ENCODE measurements at regions not wholly inside any gene's neighbourhood (a gene's known extent, or its start where the extent isn't known, plus 50 kb on each side); places are given as distances from the start of the nearest gene placed in this dataset.
"Not testable (repeated sequence)": the region's sequence is repeated elsewhere in the genome, so short reads cannot be mapped to it uniquely, and the experiment has no call there.

DNA sequence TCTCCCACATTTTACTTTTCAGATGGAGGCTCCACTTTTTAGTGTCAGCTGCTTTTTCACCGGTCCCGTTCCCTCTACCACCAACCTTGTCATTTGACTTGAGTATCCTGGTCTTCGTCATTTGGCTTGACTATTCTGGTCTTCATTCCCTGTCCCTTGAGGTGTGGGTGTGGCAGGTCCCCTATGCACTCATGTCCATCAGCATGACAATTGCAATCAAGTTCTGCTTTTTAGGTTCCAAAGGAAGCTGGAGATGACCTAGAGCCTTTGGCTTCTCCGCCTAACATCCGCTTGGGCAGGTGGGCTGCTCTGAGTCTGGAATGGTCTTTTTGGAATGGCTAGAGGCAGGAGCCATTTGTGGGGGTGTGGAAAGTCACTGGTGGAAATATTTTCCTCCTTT, 99.8 kb upstream of the MLN start:
- DNase-seq (ENCODE audit: low spot score): no peak
- intact Hi-C loops (cut with DNase I): no loop called here

DNA sequence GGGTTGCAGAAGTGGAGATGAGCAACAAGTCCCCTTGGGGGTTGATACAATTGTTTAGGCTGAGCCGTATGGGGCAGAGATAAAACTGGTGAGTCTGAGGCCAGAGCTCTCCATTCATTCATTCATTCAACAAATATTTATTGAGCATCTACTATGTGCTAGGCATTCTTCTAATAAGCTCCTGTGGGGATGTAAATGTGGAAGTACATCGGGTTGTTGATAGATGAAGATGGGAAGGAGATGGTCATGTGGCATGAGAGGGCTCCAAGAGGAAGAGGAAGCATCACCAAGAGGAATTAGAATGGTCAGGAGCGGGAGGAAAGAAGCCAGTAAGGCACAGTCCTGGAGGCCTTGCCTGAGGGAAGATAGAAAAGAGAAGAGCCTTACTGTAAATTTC, 98.7 kb upstream of the MLN start:
- no peak for DNase-seq (ENCODE audit: low spot score)
- intact Hi-C loops (cut with DNase I): no loop called here

DNA sequence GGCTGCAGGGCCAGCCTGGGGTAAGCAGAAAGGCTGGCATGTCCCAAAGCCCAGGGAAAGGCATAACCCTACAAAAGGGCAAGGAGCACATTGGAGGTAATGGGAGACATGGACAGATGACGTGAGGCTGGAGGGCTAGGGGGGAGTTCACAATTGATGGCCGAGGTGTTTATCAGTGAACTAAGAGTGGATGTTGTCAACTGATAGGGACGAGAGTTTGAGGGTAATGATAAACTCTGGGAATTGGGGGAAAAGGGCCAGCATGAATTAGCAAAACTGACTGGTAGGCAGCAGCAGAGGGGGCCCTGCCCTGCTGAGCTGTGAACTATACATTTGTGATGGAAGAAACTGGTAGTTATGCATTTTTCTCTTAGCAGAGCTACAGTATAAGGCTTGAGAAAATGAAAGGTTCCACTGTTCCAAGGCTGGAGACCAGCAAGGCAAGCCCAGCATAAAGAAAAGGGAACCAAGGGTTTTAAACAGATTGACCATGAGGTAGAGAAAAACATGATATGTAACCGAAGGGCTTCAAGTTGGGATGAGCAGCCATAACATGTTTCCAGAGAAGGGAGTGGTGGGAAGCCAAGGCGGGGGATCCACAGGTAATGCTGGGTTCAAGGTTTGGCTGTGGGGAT, 98.1 kb upstream of the MLN start:
- DNase-seq (ENCODE audit: low spot score): no peak
- intact Hi-C loops (cut with DNase I): no loop called here

DNA sequence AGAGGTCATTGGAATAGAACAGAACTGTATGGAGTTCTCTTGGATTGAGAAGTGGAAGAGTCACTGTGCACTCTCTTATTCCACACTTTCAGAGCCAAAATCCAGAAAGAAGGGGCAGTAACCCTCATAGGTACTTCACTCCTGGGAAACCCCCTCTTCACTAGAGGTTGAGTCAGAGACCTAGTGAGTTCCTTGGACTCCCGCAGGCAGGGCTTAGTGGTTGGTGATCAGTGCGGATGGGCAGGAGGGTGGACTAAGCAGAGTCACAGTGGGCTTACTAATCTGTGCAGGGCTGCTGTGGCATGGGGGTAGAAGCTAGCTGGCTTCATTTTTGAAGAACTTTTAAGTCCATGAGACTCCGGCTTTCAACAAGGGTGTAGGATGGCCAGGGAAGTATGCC, 95.0 kb upstream of the MLN start:
- intact Hi-C loops (cut with DNase I): loop anchor here in 1 of 2 donors (10.0 kb wide), 1 partner anchor 104 kb away; no protein-coding TSS in a partner anchor
- DNase-seq (ENCODE audit: low spot score): no peak

DNA sequence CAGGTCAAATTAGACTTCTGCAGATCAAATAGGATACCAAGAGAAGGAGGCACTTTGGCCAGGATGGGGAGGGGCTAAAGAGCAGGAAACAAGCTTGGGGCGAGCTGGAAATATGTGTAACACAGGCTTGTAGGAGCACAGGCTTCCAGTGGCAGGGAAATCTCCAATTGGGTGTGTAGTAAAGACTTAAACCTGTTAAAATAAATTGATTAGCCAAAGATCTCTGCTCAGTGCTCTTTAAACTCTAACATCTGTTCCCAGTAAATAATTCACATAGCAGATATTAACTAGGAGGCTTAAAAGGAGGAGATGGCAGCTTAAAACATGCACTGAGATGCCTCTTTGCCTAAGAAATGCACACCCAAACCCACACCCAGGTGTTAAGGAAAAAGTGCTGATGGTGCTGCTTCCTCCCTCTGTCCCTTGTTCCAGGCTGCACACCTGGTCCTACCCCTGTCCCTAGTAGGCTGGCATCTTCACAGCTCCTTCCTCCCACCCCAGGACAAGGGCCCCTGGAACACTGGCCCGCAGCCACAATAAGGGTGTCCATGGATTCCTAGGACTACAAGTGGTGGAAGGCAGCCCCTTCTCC, 93.5 kb upstream of the MLN start:
- no peak for DNase-seq (ENCODE audit: low spot score)
- intact Hi-C loops (cut with DNase I): loop anchor here in 1 of 2 donors (10.0 kb wide), 1 partner anchor 102 kb away; no protein-coding TSS in a partner anchor

DNA sequence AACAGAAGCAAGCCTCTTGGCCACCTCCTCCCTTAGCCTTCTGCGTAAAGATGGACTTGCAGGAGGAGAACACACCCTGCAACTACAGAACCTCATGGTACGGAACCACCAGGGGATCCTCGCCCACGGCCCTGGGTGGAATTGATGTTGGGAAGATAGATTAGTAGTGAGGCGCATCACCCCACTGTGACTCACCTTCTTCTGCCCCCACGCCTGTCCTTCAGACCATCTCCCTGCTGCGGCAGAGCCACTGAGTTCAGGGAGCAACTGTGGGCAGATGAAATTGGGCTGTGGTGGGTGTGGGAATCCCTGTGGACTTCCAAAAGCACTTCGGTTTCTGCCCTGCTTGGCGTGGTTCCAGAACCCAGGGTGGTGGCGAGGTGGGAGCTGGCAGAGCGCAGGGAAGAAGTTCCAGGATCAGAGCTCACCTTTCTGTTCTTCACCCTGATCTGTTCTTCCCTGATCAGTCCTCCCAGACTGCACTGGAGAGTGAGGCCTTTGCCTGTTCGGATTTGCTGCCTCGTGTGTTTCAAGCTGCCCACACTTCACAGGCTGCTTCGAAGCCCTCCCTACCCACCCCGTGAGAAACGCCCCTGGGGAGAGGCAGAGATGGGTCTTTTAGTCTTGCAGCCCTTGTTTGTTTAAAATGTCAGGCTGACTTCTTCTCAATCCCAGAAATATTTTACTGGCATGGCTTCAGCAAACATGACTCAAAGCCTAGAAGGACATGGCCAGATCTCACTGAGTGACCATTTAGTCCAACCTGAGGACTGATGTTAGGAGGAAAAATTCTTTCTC, 92.8 kb upstream of the MLN start:
- no peak for DNase-seq (ENCODE audit: low spot score)
- intact Hi-C loops (cut with DNase I): loop anchor here in 1 of 2 donors (10.0 kb wide), 1 partner anchor 102 kb away; no protein-coding TSS in a partner anchor

DNA sequence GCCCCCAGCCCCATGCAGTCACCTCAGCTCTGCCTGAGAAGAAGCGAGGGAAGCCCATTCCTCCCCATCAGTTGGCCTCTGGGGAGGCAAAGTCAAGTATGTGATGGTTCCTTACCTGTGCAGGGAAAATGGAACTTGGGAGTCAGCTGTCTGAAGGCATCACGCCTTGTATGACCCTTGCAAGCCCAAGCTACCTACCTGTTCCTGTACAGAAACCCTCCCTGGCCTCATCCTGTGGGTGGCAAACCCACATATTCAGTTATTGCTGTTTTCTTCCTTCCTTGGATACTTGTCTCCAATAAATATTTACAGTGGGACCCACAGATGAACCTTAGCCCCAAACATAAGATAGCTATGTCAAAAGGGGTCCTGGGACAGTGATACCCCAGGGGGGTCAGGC, 92.2 kb upstream of the MLN start:
- intact Hi-C loops (cut with DNase I): loop anchor here in 1 of 2 donors (10.0 kb wide), 1 partner anchor 101 kb away; no protein-coding TSS in a partner anchor

DNA sequence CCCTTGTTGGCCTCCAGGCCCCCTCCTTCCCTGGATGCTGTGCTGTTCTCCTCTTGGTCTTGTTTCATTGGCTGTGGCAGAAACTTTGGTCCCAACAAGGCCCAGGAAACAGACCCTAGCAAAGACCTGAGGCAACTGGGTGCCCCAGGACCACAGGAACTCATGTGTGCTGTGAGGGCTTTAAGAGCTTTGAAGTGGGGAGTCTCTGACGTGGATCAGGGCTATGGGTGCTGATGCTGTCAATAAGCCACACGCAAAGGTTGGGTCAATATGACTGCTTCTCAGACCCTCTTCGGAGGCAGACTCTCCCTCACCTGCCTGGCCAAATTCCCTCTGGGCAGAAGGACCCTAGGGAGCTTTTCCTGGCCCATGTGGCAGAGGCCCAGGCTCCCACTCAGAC, 91.5 kb upstream of the MLN start:
- intact Hi-C loops (cut with DNase I): loop anchor here in 1 of 2 donors (10.0 kb wide), 1 partner anchor 100 kb away; no protein-coding TSS in a partner anchor
- DNase-seq (ENCODE audit: low spot score): no peak

More for the DNA sequence above, 92.2 kb upstream of the MLN start:
- DNase-seq (ENCODE audit: low spot score): no peak

DNA sequence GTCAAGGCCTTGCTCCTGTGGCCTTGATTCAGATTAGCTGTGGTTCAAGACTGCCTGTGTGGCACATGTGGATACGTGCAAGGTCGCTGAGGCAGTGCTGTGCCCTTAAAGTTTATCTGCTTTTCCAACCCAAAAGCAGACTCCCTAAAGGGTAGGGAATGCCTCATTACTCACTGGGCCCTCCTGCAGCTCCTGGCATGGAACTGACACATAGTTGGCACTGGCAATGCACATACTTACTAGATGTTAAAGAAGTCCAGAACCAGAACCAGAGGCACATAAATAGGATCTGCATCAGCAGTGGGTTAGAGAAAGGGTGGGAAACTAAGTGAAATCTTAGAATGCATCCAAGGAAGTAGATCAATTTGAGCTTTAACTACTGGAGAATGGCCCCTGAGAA, 90.6 kb upstream of the MLN start:
- intact Hi-C loops (cut with DNase I): loop anchor here in 1 of 2 donors (10.0 kb wide), 1 partner anchor 100 kb away; no protein-coding TSS in a partner anchor
- DNase-seq (ENCODE audit: low spot score): no peak

DNA sequence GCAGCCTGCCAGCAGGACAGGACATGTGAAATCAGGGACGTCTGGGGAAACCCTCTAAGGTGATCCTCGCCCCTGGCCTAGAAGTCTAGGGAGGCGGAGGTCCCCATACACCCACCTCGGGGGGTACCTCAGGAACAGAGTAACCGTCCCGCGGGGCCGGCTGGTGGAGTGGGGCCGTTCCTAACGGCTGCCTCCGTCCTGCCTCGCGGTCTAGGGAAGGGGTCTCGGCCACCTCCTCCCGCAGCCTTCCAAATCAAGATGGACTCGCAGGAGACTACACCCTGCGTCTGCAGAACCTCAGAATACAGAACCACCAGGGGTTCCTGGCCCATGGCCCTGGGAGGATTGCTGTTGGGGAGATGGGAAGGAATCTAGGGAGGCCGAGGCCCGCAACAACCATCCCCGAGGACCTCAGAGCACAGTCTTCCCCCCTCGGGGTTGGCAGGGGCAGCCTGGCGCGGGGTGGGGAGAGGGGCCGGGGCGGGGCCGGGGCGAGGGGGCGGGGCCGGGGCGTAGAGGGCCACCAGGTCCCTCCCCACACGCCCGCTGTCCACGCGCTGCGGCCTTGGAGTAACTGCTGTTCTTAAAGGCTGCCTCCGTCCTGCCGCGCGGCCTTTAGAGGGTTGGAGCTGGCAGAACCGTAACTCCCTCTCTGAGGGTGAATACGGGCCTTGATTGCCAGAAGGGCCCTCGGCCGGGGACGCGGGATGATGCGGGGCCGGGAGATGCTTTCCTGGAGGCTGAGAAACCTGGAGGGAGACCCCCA, 89.0 kb upstream of the MLN start:
- DNase-seq (ENCODE audit: low spot score): no peak
- intact Hi-C loops (cut with DNase I): loop anchor here in 1 of 2 donors (10.0 kb wide), 1 partner anchor 98 kb away; no protein-coding TSS in a partner anchor

DNA sequence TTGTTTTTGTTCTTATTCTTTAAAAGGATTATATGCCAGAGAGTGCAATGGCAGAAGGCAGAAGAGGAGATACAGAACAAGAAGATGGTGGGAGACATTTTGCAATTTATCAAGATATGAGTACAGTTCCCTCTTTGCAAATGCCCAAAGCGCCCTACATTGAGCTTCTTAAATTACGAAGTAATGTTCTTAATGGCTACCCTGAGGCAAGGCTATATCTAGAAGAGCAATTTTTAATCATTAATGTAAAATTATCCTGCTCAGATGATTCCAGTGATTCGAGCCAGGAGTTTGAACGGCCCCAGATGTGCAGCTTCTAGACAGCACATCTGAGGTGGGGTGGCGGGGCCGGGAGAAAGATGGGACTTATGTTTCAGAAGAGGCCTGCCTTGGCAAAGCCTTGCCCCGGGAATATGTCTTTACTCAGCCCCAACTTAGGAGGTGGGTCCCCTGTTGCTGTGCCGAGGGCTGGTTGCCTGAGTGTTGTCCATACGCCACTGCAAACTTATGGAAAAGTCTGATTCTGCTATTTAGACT, 84.9 kb upstream of the MLN start:
- intact Hi-C loops (cut with DNase I): no loop called here
- DNase-seq (ENCODE audit: low spot score): no peak

DNA sequence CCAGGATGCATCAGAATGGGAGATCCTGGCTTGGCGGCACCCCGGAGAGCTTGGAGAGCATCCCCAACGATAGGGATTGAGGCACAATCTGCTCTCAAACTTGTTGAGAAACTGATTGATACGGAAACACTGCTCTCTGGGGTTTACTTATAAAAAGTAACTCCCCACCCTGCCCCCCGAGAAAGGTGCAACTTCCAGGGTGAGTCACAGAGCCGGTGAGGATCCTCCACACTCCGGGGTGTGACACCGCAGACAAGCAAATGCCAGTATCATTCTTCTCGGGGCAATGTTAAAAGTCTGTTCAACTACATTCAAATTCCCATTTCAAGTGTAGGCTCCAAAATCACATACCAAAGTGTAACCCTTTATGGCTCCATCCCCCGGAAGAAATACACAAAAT, 84.4 kb upstream of the MLN start:
- no peak for DNase-seq (ENCODE audit: low spot score)
- intact Hi-C loops (cut with DNase I): no loop called here

DNA sequence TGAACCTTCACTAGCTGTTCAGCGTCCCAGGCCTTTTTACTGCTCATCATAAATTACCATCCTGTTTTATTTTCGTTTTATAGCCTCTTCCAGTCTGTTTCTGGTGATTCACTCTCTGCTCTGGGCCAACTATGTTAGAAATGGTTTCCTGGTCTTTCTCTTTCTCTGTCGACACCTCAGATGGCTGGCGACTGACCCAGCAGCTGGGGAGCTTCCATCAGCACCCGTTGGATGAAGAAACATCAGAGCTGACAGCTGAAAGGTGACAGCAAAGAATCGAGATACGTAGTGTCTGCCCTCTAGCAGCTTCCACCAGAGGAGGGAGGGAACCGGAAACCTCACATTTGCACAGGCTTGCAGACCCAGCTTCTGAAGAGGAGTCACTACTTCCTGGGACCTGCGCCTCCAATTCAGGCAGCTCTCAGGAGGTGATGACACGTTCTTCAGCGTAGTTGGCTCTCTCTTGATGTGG, 82.9 kb upstream of the MLN start:
- intact Hi-C loops (cut with DNase I): no loop called here
- no peak for DNase-seq (ENCODE audit: low spot score)

DNA sequence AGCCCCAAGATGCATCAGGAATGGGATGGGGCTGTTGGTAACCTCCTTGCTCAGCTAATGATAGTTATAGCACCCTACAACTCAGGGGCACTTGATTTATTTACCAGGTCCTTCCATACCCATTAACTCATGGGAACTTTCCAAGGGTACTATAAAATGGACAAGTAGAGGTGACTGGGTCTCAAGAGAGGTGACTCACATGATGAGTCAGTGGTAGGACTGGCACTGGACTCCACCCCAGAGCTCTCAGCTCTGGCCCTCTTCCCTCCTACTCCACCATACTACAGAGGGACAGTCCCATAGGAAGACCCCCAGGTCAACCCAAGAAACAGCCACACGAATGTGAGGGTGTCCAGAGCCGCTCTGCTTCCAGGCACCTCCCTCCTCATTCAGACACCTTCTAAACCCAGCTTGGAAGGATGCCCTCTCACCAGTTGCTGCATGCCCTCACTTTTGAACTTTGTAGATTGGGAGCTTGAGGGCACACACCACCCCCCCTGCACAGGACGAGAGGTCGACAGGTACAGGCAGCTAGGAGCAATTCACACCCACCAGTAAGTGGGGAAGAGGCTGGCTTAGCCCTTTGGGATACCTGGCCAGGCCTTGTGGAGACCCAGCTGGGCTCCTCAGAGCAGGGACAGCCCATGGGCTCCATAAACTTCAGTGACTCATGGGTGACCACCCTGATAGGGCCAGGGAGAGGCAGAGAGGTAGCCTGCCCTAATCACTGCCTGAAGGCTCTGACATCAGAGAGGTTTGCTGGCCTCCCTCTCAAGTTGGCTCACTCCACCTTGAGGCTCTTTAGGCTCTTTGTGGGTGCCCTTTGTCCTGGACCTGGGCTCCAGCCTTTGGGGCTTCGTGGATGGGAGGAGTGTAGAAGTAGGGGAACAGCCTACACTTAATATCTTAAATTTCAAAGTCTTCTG, 81.6 kb upstream of the MLN start:
- intact Hi-C loops (cut with DNase I): no loop called here
- DNase-seq (ENCODE audit: low spot score): no peak

DNA sequence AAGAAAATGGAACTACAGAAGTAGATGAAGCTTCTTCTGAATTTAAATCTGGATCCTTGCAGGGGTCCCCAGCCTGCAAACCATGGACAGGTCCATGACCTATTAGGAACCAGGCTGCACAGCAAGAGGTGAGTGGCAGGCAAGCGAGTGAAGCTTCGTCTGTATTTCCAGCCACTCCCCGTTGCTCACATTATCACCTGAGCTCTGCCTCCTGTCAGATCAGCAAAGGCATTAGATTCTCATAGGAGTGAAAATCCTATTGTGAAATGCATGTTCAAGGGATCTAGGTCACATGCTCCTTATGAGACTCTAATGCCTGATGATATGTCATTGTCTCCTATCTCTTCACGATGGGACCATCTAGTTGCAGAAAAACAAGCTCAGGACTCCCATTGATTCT, 79.8 kb upstream of the MLN start:
- DNase-seq (ENCODE audit: low spot score); intact Hi-C loops (cut with DNase I): not testable (repeated sequence)

DNA sequence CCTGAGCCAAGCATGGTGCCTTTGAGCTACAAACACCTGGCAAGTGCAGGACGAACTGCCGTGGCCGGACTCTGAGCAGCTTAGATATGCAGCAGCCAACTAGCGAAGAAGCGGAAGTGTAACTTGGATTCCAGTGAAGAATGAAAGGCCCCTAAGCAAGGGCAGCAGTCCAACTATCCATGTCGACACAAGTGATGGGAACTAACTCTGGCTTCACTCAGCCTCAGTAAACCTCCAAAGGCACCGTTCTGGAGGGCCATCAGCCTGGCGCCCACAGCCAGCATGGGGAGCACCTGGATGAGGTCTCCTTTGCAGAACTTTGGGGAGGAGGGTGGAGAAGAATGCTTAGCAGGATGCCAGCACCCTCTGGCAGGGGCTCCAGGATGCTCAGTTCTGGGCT, 78.4 kb upstream of the MLN start:
- no peak for DNase-seq (ENCODE audit: low spot score)
- intact Hi-C loops (cut with DNase I): no loop called here

DNA sequence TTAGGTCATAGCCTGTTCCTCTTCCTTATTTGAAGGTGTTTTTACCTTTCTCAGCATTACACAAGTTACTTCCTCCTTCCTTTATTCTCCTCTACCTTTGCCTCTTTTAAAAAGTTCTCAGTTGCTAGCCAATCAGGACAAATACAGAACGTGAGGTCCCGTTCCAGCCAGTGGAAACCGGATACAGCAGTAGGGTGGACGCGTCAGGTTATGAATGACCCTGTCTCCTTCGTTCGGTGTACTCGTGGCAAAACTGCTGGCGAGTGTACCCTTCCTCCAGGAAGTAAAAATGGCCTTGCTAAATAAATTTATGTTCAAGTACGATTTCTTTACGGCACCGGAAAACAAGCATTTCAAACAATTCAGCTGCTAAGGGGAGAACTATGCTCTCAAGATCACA, 77.0 kb upstream of the MLN start:
- no peak for DNase-seq (ENCODE audit: low spot score)
- intact Hi-C loops (cut with DNase I): no loop called here

DNA sequence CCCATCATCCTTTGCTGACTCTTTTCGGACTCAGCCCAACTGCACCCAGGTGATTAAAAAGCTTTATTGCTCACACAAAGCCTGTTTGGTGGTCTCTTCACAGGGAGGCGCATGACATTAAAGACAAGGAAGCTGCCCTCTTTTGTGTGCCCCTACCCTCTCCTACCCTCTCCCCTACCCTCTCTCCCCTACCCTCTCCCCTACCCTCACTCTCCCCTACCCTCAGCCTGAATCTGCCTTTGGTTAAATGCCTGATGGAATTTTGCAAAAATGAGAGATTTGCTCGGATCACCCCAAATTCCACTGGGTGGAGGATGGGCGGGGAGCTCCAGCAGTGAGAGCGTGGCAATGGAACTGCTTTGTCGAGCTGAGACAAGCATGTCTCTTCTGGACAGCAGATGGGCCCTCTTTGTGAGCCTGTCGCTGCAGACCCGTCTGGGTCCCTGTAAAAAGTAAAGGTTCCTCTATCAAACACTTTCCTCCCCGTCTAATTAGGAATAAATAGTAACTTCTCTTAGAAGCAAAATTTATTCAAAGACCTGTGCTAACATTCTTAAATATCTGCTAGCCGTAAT, 76.4 kb upstream of the MLN start:
- no peak for DNase-seq (ENCODE audit: low spot score)
- intact Hi-C loops (cut with DNase I): no loop called here

All from posterior vena cava (tissue), 2 donors.